Sigmoid colon (tissue), 6 donors: ENCODE measurements at regions not wholly inside any gene's neighbourhood (a gene's known extent, or its start where the extent isn't known, plus 50 kb on each side); places are given as distances from the start of the nearest gene placed in this dataset.

Experiments used
- DNase-seq: peaks from one replicate; pipeline ENCODE4 v3.0.0-alpha.2; 2019
- H3K27ac ChIP-seq, 4 donors: fragments of 200-600 bp; sonication (generic); one replicate each; pipeline ENCODE4 v1.5.1; 2016 to 2019; ENCODE audit warnings: mild to moderate bottlenecking in 1 of 4
- H3K27me3 ChIP-seq, 3 donors: fragments of 200-600 bp; sonication (generic); one replicate each; pipeline ENCODE4 v1.5.1; 2019; ENCODE audit warnings: mild to moderate bottlenecking in 1 of 3
- H3K36me3 ChIP-seq, 4 donors: fragments of 200-600 bp; sonication (generic); one replicate each; pipeline ENCODE4 v1.5.1; 2016 to 2019
- H3K4me1 ChIP-seq, 4 donors: fragments of 200-600 bp; sonication (generic); one replicate each; pipeline ENCODE4 v1.5.1; 2017 to 2019
- H3K4me3 ChIP-seq, 4 donors: fragments of 200-600 bp; sonication (generic); one replicate each; pipeline ENCODE4 v1.5.1; 2017 to 2019; ENCODE audit warnings: mild to moderate bottlenecking in 2 of 4, moderate library complexity in 1 of 4
- H3K9me3 ChIP-seq, 4 donors: fragments of 200-600 bp in 3 of 4; sonication (generic) in 3 of 4; one replicate each; pipeline versions ENCODE4 v1.5.1 to v1.6.1; 2013 to 2019
- CTCF ChIP-seq, 4 experiments: fragments of 450-650 bp in 3 of 4; fragments of 200-600 bp in 1 of 4; IDR thresholded peaks; one replicate each; pipeline ENCODE4 v1.5.1; 2016 to 2019; ENCODE audit warnings: antibody characterized with exemption in 4 of 4, mild to moderate bottlenecking in 3 of 4, moderate library complexity in 2 of 4
- EP300 ChIP-seq, 4 donors: sonication (generic); formaldehyde crosslinking; IDR thresholded peaks; one replicate each; pipeline ENCODE4 v1.6.1; 2017; ENCODE audit warnings: antibody characterized with exemption in 4 of 4
- POLR2A ChIP-seq, 2 donors: fragments of 450-650 bp; IDR thresholded peaks; one replicate each; pipeline ENCODE4 v1.6.1; 2016; ENCODE audit warnings: antibody characterized with exemption in 2 of 2, mild to moderate bottlenecking in 2 of 2, moderate library complexity in 2 of 2
- POLR2AphosphoS5 ChIP-seq, 4 donors: sonication (generic); formaldehyde crosslinking; IDR thresholded peaks; one replicate each; pipeline ENCODE4 v1.6.1; 2017; ENCODE audit warnings: antibody characterized with exemption in 4 of 4
- WGBS, 2 donors: extraction: QIAGEN DNeasy Blood & Tissue Kit; methylation state at CpG; one replicate each; pipeline ENCODE4 v1.1.7; 2013; 5-methylcytosine and 5-hydroxymethylcytosine counted together
- intact Hi-C: fragments of 100-400 bp; cut with DNase I; formaldehyde crosslinking; loops from one replicate; pipeline ENCODE4 v1.15.1; 2023
- donor health status: healthy with polysubstance abuse.
- donor health status: healthy.

GRCh38 chr9:536597-537511 lies 304.6 kb upstream of the DMRT1 start:
- Histone ChIP-seq H3K9me3 (no peaks in the 10 kb centered on the region), H3K4me3 (no peak overlapping the region), H3K36me3 (no peaks in the 10 kb centered on the region), H3K27ac (no peak overlapping the region), H3K27me3 (no peaks in the 10 kb centered on the region), H3K4me1 (peaks cover 0 to 27% (median 18%) of the 10 kb centered on the region in 4 donors)
- intact Hi-C loops = no loop called here
- WGBS, 2 donors = 78 to 81% methylated on average over 11 of the region's 11 CpGs
- DNase-seq = no peak
- TF ChIP-seq CTCF (IDR thresholded peaks at IDR 0.05) (no peak), EP300 (IDR thresholded peaks at IDR 0.05) (no peak), POLR2A (IDR thresholded peaks at IDR 0.05) (no peak), POLR2AphosphoS5 (IDR thresholded peaks at IDR 0.05) (no peak)

GRCh38 chr9:543478-543877 lies 298.0 kb upstream of the DMRT1 start:
- DNase-seq = no peak
- Histone ChIP-seq H3K27me3 (no peaks in the 10 kb centered on the region), H3K9me3 (no peaks in the 10 kb centered on the region), H3K27ac (no peak overlapping the region), H3K4me1 (peaks cover 0 to 21% (median 14%) of the 10 kb centered on the region in 4 donors), H3K4me3 (no peak overlapping the region), H3K36me3 (no peaks in the 10 kb centered on the region)
- intact Hi-C loops = loop anchor here (10.0 kb wide), 1 partner anchor 79 kb away; no protein-coding TSS in a partner anchor
- no peak for TF ChIP-seq CTCF (IDR thresholded peaks at IDR 0.05)
- no peak for TF ChIP-seq POLR2AphosphoS5 (IDR thresholded peaks at IDR 0.05)
- TF ChIP-seq EP300 (IDR thresholded peaks at IDR 0.05) = no peak
- no peak for TF ChIP-seq POLR2A (IDR thresholded peaks at IDR 0.05)
- 47 to 77% methylated on average over 4 of the region's 4 CpGs for WGBS, 2 donors

- peak; percentile 88 for DNase-seq
- Histone ChIP-seq H3K9me3 (no peaks in the 10 kb centered on the region), H3K27me3 (no peaks in the 10 kb centered on the region), H3K4me1 (peaks cover 0 to 21% (median 14%) of the 10 kb centered on the region in 4 donors), H3K27ac (peak overlapping the region in 2 of 4 donors; percentile 40 to 57), H3K36me3 (no peaks in the 10 kb centered on the region), H3K4me3 (no peak overlapping the region)
- 79 to 88% methylated on average over 7 of the region's 7 CpGs for WGBS, 2 donors
- intact Hi-C loops = loop anchor here (5.0 to 10.0 kb wide), 2 partner anchors 38 to 81 kb away; no protein-coding TSS in a partner anchor
- TF ChIP-seq POLR2AphosphoS5 (IDR thresholded peaks at IDR 0.05) = no peak
- no peak for TF ChIP-seq CTCF (IDR thresholded peaks at IDR 0.05)
- no peak for TF ChIP-seq POLR2A (IDR thresholded peaks at IDR 0.05)
Observed at GRCh38 chr9:545480-545879, 296.0 kb upstream of the DMRT1 start.

GRCh38 chr9:546235-546634 lies 295.3 kb upstream of the DMRT1 start:
- intact Hi-C loops = loop anchor here (5.0 to 10.0 kb wide), 2 partner anchors 39 to 81 kb away; no protein-coding TSS in a partner anchor
- no peak for DNase-seq
- 36 to 58% methylated on average over 3 of the region's 3 CpGs for WGBS, 2 donors
- no peaks in the 10 kb centered on the region for H3K27me3 ChIP-seq
- no peak for TF ChIP-seq POLR2A (IDR thresholded peaks at IDR 0.05)
- no peak for TF ChIP-seq CTCF (IDR thresholded peaks at IDR 0.05)
- no peak for TF ChIP-seq EP300 (IDR thresholded peaks at IDR 0.05)
- TF ChIP-seq POLR2AphosphoS5 (IDR thresholded peaks at IDR 0.05) = no peak
- no peaks in the 10 kb centered on the region for H3K9me3 ChIP-seq
- peaks cover 0 to 21% (median 14%) of the 10 kb centered on the region in 4 donors for H3K4me1 ChIP-seq
- H3K27ac ChIP-seq = peak overlapping the region; percentile 24 to 57 (median 40)
- H3K4me3 ChIP-seq = no peak overlapping the region
- no peaks in the 10 kb centered on the region for H3K36me3 ChIP-seq
